SW 1271 (cell line): ENCODE measurements at regions not wholly inside any gene's neighbourhood (a gene's known extent, or its start where the extent isn't known, plus 50 kb on each side); places are given as distances from the start of the nearest gene placed in this dataset.
"Not testable (repeated sequence)": the region's sequence is repeated elsewhere in the genome, so short reads cannot be mapped to it uniquely, and the experiment has no call there.

Source experiments
- DNase-seq, 2 experiments: peaks; one replicate each; lab custom pipeline; 2025; lab: John Stamatoyannopoulos, UW

- no peak for DNase-seq
Observed at GRCh38 chr2:175253871-175254270, 72.4 kb upstream of the ATP5MC3 start.

GRCh38 chr2:175251425-175252041 is 70.0 kb upstream of the ATP5MC3 start:
- peak in 1 of 2 experiments; percentile 32 for DNase-seq

- DNase-seq = no peak
Observed at GRCh38 chr2:175247159-175247558, 65.6 kb upstream of the ATP5MC3 start.

GRCh38 chr2:175244697-175245096 is 63.2 kb upstream of the ATP5MC3 start:
- DNase-seq = no peak

GRCh38 chr2:175241691-175242090 is 60.2 kb upstream of the ATP5MC3 start:
- no peak for DNase-seq

- DNase-seq = not testable (repeated sequence)
Observed at GRCh38 chr2:175240033-175240432, 58.5 kb upstream of the ATP5MC3 start.

GRCh38 chr2:175236930-175237329 is 55.4 kb upstream of the ATP5MC3 start:
- DNase-seq = no peak

- no peak for DNase-seq
Observed at GRCh38 chr2:175234650-175235049, 53.1 kb upstream of the ATP5MC3 start.

GRCh38 chr2:175234153-175234552 is 52.6 kb upstream of the ATP5MC3 start:
- no peak for DNase-seq

GRCh38 chr2:175233135-175233719 is 51.7 kb upstream of the ATP5MC3 start:
- no peak for DNase-seq
